Neural cell (in vitro differentiated cells): ENCODE measurements at regions not wholly inside any gene's neighbourhood (a gene's known extent, or its start where the extent isn't known, plus 50 kb on each side); places are given as distances from the start of the nearest gene placed in this dataset.

Experiments
- H2AFZ ChIP-seq: fragments of 200-600, 300-800 bp; sonication (generic), shearing (Covaris generic); 2 replicates; pipeline ENCODE4 v1.6.0; 2014; ENCODE audit warnings: low read depth, mild to moderate bottlenecking, antibody characterized with exemption, low read length, moderate library complexity
- H3F3A ChIP-seq: fragments of 200-600 bp; shearing (Covaris generic); 2 replicates; pipeline ENCODE4 v1.6.1; 2016; ENCODE audit warnings: mild to moderate bottlenecking, moderate library complexity, mixed read lengths, antibody characterized with exemption, low read length; ENCODE audit not compliant: insufficient read depth, poor library complexity, severe bottlenecking
- H3K27ac ChIP-seq: fragments of 200-600, 300-800 bp; sonication (generic), shearing (Covaris generic); 2 replicates; pipeline ENCODE4 v1.5.1; 2014; ENCODE audit warnings: mild to moderate bottlenecking, low read length, moderate library complexity
- H3K27me3 ChIP-seq: fragments of 300-800, 200-600 bp; sonication (generic), shearing (Covaris generic); 2 replicates; pipeline ENCODE4 v1.6.0; 2014; ENCODE audit warnings: mild to moderate bottlenecking, low read depth, low read length, moderate library complexity; ENCODE audit not compliant: insufficient read depth
- H3K36me3 ChIP-seq: fragments of 300-800, 200-600 bp; sonication (generic), shearing (Covaris generic); 2 replicates; pipeline ENCODE4 v1.5.1; 2014; ENCODE audit warnings: mild to moderate bottlenecking, antibody characterized with exemption, low read length, moderate library complexity; ENCODE audit not compliant: insufficient read depth
- H3K4me2 ChIP-seq: fragments of 300-800, 200-600 bp; sonication (generic), shearing (Covaris generic); 2 replicates; pipeline ENCODE4 v1.6.0; 2014; ENCODE audit warnings: mild to moderate bottlenecking, low read length
- H3K4me3 ChIP-seq: fragments of 300-800, 200-600 bp; sonication (generic), shearing (Covaris generic); 2 replicates; pipeline ENCODE4 v1.5.1; 2014; ENCODE audit warnings: mild to moderate bottlenecking, low read length, moderate library complexity
- H3K79me2 ChIP-seq: fragments of 200-600 bp; shearing (Covaris generic); replicated peaks from 2 replicates; pipeline ENCODE4 v1.6.0; 2014; ENCODE audit warnings: mild to moderate bottlenecking, low read length, moderate library complexity; ENCODE audit not compliant: insufficient read depth
- H3K9ac ChIP-seq: fragments of 300-800, 200-600 bp; sonication (generic), shearing (Covaris generic); 2 replicates; pipeline ENCODE4 v1.6.1; 2016; ENCODE audit warnings: mild to moderate bottlenecking, low read length, mixed read lengths
- H3K9me2 ChIP-seq: fragments of 200-600 bp; shearing (Covaris generic); 2 replicates; pipeline ENCODE4 v1.6.1; 2016; ENCODE audit warnings: mild to moderate bottlenecking, low read length, mixed read lengths; ENCODE audit not compliant: insufficient read depth
- H3K9me3 ChIP-seq: fragments of 200-600, 300-800 bp; sonication (generic), shearing (Covaris generic); 2 replicates; pipeline ENCODE4 v1.6.1; 2016; ENCODE audit warnings: mild to moderate bottlenecking, mixed run types, low read length, moderate library complexity, mixed read lengths
- H4K20me1 ChIP-seq: fragments of 200-600 bp; shearing (Covaris generic); 2 replicates; pipeline ENCODE4 v1.6.1; 2016; ENCODE audit warnings: mild to moderate bottlenecking, mixed run types; ENCODE audit not compliant: insufficient read depth
- EP300 ChIP-seq: fragments of 450-650 bp; conservative IDR thresholded peaks from 2 replicates; pipeline ENCODE4 v1.6.1; 2014; ENCODE audit warnings: antibody characterized with exemption, mild to moderate bottlenecking, moderate library complexity; ENCODE audit not compliant: poor library complexity, severe bottlenecking
- EZH2 ChIP-seq: fragments of 200-600, 300-800 bp; shearing (Covaris generic), sonication (generic); IDR thresholded peaks from 2 replicates; pipeline ENCODE4 v1.6.1; 2014; ENCODE audit warnings: antibody characterized with exemption, low read length, borderline replicate concordance, mild to moderate bottlenecking; ENCODE audit not compliant: insufficient read depth, poor library complexity, severe bottlenecking
- MXI1 ChIP-seq: fragments of 450-650 bp; conservative IDR thresholded peaks from 2 replicates; pipeline ENCODE4 v1.6.1; 2014; ENCODE audit warnings: antibody characterized with exemption, mild to moderate bottlenecking; ENCODE audit not compliant: poor library complexity, severe bottlenecking
- POLR2AphosphoS5 ChIP-seq: IDR thresholded peaks from 2 replicates; pipeline ENCODE4 v1.6.1; 2012
- RAD21 ChIP-seq: fragments of 450-650 bp; conservative IDR thresholded peaks from 2 replicates; pipeline ENCODE4 v1.6.1; 2014; ENCODE audit warnings: antibody characterized with exemption, mild to moderate bottlenecking, moderate library complexity
- SMC3 ChIP-seq: fragments of 450-650 bp; conservative IDR thresholded peaks from 2 replicates; pipeline ENCODE4 v1.6.1; 2014; ENCODE audit warnings: antibody characterized with exemption, mild to moderate bottlenecking, moderate library complexity; ENCODE audit not compliant: poor library complexity
- TAF1 ChIP-seq: IDR thresholded peaks from 2 replicates; pipeline ENCODE4 v1.6.1; 2012; ENCODE audit warnings: low read depth
- TF ChIP-seq, protein P1 (sequence below): IDR thresholded peaks from 2 replicates; pipeline ENCODE4 v1.6.1; 2012; ENCODE audit warnings: borderline replicate concordance
- TF ChIP-seq, protein P2 (sequence below): fragments of 450-650 bp; IDR thresholded peaks from 2 replicates; pipeline ENCODE4 v1.5.1; 2014; ENCODE audit warnings: antibody characterized with exemption, mild to moderate bottlenecking, moderate library complexity; ENCODE audit not compliant: poor library complexity, severe bottlenecking

DNA sequence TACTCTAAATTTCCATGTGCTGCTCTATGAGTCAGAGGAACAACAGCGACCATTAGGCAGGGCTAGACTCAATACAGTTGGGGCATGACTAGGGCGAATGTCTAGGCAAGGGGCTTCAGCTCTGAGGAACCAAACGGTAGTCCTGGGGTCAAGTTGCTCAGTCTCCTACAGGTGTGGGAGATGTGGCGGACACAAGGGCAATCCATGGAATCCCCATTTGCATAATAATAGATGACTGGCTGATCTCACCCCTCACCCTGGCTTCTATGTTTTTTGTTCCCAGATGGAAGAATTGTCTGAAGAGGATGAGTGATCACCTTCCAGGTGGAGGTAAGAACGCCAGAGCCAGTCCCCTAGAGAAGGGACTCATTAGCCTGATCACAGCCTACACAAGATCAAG lies 1048.2 kb upstream of the MIR17HG start:
- no peak overlapping the region for H3K27ac ChIP-seq
- H3F3A ChIP-seq: no peaks in the 10 kb centered on the region
- H2AFZ ChIP-seq: no peak overlapping the region
- H4K20me1 ChIP-seq: no peaks in the 10 kb centered on the region
- H3K79me2 ChIP-seq: no peaks in the 10 kb centered on the region
- no peaks in the 10 kb centered on the region for H3K9me2 ChIP-seq
- H3K4me2 ChIP-seq: no peak overlapping the region
- no peaks in the 10 kb centered on the region for H3K36me3 ChIP-seq
- TF ChIP-seq MXI1 (no peak), SMC3 (no peak), EZH2 (no peak), TAF1 (no peak), RAD21 (no peak)
- TF ChIP-seq, protein P1, sequence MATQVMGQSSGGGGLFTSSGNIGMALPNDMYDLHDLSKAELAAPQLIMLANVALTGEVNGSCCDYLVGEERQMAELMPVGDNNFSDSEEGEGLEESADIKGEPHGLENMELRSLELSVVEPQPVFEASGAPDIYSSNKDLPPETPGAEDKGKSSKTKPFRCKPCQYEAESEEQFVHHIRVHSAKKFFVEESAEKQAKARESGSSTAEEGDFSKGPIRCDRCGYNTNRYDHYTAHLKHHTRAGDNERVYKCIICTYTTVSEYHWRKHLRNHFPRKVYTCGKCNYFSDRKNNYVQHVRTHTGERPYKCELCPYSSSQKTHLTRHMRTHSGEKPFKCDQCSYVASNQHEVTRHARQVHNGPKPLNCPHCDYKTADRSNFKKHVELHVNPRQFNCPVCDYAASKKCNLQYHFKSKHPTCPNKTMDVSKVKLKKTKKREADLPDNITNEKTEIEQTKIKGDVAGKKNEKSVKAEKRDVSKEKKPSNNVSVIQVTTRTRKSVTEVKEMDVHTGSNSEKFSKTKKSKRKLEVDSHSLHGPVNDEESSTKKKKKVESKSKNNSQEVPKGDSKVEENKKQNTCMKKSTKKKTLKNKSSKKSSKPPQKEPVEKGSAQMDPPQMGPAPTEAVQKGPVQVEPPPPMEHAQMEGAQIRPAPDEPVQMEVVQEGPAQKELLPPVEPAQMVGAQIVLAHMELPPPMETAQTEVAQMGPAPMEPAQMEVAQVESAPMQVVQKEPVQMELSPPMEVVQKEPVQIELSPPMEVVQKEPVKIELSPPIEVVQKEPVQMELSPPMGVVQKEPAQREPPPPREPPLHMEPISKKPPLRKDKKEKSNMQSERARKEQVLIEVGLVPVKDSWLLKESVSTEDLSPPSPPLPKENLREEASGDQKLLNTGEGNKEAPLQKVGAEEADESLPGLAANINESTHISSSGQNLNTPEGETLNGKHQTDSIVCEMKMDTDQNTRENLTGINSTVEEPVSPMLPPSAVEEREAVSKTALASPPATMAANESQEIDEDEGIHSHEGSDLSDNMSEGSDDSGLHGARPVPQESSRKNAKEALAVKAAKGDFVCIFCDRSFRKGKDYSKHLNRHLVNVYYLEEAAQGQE: no peak
- TF ChIP-seq, protein P2, sequence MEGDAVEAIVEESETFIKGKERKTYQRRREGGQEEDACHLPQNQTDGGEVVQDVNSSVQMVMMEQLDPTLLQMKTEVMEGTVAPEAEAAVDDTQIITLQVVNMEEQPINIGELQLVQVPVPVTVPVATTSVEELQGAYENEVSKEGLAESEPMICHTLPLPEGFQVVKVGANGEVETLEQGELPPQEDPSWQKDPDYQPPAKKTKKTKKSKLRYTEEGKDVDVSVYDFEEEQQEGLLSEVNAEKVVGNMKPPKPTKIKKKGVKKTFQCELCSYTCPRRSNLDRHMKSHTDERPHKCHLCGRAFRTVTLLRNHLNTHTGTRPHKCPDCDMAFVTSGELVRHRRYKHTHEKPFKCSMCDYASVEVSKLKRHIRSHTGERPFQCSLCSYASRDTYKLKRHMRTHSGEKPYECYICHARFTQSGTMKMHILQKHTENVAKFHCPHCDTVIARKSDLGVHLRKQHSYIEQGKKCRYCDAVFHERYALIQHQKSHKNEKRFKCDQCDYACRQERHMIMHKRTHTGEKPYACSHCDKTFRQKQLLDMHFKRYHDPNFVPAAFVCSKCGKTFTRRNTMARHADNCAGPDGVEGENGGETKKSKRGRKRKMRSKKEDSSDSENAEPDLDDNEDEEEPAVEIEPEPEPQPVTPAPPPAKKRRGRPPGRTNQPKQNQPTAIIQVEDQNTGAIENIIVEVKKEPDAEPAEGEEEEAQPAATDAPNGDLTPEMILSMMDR: no peak
- no peaks in the 10 kb centered on the region for H3K9me3 ChIP-seq
- H3K4me3 ChIP-seq: no peak overlapping the region
- H3K27me3 ChIP-seq: no peaks in the 10 kb centered on the region
- H3K9ac ChIP-seq: no peak overlapping the region

DNA sequence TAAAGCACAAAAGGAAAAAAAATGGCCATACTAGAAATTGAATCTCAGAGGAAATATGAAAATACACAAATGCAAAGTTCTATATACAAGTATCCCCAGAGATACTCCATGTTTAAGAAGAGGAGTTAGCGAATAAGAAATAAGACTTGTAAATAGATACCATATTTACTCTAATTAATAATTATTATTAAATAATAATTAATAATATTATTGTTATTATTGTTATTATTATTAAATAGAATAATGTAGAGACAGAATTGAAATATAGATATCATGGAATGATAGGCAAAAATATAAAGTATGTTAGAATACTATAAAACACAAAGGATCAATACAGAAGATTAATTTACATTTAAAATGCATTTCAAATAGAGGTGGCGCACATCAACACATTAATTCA lies 1047.5 kb upstream of the MIR17HG start:
- Histone ChIP-seq H3K9me2 (no peaks in the 10 kb centered on the region), H3K4me2 (no peak overlapping the region), H3K9ac (no peak overlapping the region), H3F3A (no peaks in the 10 kb centered on the region), H2AFZ (no peak overlapping the region), H3K4me3 (no peak overlapping the region), H4K20me1 (no peaks in the 10 kb centered on the region), H3K27me3 (no peaks in the 10 kb centered on the region), H3K27ac (no peak overlapping the region), H3K36me3 (no peaks in the 10 kb centered on the region), H3K79me2 (no peaks in the 10 kb centered on the region), H3K9me3 (no peaks in the 10 kb centered on the region)
- no peak for TF ChIP-seq EZH2
- no peak for TF ChIP-seq SMC3
- TF ChIP-seq TAF1: no peak
- TF ChIP-seq EP300: no peak
- no peak for TF ChIP-seq POLR2AphosphoS5

DNA sequence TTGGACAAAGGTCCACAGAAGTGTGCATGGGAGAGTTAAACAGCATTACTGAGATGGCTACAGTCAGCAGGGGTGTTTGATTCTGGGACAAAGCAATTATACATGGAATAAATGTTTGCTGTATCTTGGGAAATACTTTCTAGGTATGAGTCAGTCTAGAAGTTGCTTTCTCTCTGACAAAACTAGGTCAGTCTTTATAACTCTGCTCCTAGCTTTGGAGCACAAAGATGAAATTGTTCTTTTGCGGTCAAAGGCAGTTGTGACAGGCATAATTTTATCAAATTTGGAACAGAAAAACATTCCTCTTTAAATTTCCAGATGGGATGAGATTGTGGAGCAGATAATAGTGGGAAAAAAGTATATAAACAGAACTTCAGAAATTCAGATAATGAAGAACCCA lies 1045.4 kb upstream of the MIR17HG start:
- H3K9me3 ChIP-seq: no peaks in the 10 kb centered on the region
- no peak overlapping the region for H3K4me3 ChIP-seq
- no peaks in the 10 kb centered on the region for H3K27me3 ChIP-seq
- H3F3A ChIP-seq: no peaks in the 10 kb centered on the region
- H2AFZ ChIP-seq: no peak overlapping the region
- H3K9ac ChIP-seq: no peak overlapping the region
- H3K27ac ChIP-seq: no peak overlapping the region
- H3K36me3 ChIP-seq: no peaks in the 10 kb centered on the region
- no peaks in the 10 kb centered on the region for H3K9me2 ChIP-seq
- no peak overlapping the region for H3K4me2 ChIP-seq
- H3K79me2 ChIP-seq: no peaks in the 10 kb centered on the region
- H4K20me1 ChIP-seq: no peaks in the 10 kb centered on the region
- TF ChIP-seq, protein P2: no peak
- TF ChIP-seq, protein P1: no peak
- no peak for TF ChIP-seq RAD21
- no peak for TF ChIP-seq TAF1
